ENCODE measurements at regions not wholly inside any gene's neighbourhood (a gene's known extent, or its start where the extent isn't known, plus 50 kb on each side); places are given as distances from the start of the nearest gene placed in this dataset.

DNA sequence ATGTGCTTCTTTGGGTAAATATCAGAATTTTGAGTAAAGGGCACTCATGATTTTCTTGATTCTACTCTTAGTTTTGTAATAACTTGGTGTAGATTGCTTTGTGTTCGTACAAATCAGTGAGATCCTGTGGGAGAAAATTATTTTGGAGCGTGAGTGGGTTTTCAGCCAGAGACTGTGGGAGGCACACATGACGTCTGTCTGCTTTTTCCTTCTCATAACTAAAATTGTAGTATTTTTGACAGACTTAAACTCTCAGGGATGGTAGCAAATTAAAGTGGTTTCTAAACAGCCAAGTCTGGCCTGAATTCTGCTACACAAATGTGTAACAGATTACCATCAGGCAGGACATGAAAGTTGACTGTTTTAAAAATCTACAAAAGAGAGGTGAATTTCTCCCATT, 222.6 kb downstream of the OTOR start:
- TF ChIP-seq, protein P1, sequence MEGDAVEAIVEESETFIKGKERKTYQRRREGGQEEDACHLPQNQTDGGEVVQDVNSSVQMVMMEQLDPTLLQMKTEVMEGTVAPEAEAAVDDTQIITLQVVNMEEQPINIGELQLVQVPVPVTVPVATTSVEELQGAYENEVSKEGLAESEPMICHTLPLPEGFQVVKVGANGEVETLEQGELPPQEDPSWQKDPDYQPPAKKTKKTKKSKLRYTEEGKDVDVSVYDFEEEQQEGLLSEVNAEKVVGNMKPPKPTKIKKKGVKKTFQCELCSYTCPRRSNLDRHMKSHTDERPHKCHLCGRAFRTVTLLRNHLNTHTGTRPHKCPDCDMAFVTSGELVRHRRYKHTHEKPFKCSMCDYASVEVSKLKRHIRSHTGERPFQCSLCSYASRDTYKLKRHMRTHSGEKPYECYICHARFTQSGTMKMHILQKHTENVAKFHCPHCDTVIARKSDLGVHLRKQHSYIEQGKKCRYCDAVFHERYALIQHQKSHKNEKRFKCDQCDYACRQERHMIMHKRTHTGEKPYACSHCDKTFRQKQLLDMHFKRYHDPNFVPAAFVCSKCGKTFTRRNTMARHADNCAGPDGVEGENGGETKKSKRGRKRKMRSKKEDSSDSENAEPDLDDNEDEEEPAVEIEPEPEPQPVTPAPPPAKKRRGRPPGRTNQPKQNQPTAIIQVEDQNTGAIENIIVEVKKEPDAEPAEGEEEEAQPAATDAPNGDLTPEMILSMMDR (IDR thresholded peaks at IDR 0.05) = no peak
- TF ChIP-seq POLR2A (IDR thresholded peaks at IDR 0.05) = no peak
- no peak for TF ChIP-seq POLR2AphosphoS5 (IDR thresholded peaks at IDR 0.05; ENCODE audit: insufficient read depth in 1 of 2, low read depth in 1 of 2)

Data from vagina (tissue), 2 donors.